Right lung (tissue), 2 donors: ENCODE measurements at regions not wholly inside any gene's neighbourhood (a gene's known extent, or its start where the extent isn't known, plus 50 kb on each side); places are given as distances from the start of the nearest gene placed in this dataset.
A peak's percentile ranks its signal among the peaks of the same experiment; 100 is the strongest.

Experiments used
- DNase-seq, 2 donors: peaks; one replicate each; pipeline ENCODE4 v3.0.0-alpha.2; 2013

DNA sequence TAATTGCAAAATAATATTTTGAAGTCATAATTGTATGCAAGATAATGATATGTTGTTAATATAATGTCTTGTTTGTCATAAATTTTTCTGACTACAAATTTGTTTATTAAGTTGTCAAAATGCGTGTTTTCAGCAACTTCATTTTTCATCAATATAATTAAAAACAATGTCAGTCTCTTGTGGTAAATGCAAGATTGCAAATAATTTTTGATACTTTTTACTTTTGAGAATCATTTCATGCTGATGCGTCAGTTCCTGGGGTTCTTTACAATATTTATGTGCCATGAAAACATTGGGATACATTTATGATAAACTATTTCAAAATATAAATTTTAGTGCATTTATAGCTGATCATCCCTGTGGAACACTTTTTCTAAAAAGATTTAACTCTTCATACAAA is 1504.8 kb downstream of the BRD1 start:
- no peak for DNase-seq

- no peak for DNase-seq
Measured at GRCh38 chr22:48321986-48322545, 1505.6 kb downstream of the BRD1 start.

- peak; percentile 49 to 61 for DNase-seq
Measured at GRCh38 chr22:48320683-48321451, 1506.8 kb downstream of the BRD1 start.

- no peak for DNase-seq
Measured at GRCh38 chr22:48320048-48320682, 1507.5 kb downstream of the BRD1 start.

- no peak for DNase-seq
Measured at GRCh38 chr22:48319321-48320047, 1508.2 kb downstream of the BRD1 start.

DNA sequence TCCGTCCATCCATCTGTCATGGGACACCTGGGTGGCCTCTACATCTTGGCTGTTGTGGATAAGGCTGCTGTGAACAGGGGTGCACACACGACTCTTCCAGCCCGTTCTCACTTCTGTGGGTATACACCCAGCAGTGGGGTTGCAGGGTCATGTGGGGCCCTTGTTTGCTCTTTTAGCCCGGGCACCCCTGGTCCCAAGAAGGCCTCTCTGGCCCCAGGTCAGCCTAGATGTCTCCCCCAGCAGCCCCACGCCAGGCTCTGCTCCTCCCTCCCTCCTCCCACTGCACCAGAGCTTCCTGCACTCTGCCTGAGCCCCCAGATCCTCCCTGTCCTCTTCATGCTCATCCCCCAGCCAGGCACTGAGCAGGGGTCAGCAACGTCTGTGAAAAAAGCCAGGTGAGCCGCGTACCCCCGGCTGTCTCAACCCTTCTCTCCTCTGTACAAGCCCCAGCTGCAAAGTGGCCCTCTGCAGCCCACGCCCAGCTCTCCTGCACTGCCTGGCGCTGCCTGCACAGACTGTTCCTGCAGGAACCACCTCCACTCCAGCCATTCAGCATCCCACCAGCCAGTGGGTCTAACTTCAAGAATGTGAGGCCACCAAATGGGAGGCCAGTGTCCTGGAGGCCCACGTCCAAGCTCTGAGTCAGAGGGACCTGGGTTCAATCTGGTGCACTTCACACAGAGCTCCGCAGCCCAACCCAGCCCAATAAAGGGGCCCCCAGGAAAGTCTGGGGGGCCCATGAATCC is 1508.9 kb downstream of the BRD1 start:
- DNase-seq, result no peak

- no peak for DNase-seq
Measured at GRCh38 chr22:48318173-48318572, 1509.5 kb downstream of the BRD1 start.

DNA sequence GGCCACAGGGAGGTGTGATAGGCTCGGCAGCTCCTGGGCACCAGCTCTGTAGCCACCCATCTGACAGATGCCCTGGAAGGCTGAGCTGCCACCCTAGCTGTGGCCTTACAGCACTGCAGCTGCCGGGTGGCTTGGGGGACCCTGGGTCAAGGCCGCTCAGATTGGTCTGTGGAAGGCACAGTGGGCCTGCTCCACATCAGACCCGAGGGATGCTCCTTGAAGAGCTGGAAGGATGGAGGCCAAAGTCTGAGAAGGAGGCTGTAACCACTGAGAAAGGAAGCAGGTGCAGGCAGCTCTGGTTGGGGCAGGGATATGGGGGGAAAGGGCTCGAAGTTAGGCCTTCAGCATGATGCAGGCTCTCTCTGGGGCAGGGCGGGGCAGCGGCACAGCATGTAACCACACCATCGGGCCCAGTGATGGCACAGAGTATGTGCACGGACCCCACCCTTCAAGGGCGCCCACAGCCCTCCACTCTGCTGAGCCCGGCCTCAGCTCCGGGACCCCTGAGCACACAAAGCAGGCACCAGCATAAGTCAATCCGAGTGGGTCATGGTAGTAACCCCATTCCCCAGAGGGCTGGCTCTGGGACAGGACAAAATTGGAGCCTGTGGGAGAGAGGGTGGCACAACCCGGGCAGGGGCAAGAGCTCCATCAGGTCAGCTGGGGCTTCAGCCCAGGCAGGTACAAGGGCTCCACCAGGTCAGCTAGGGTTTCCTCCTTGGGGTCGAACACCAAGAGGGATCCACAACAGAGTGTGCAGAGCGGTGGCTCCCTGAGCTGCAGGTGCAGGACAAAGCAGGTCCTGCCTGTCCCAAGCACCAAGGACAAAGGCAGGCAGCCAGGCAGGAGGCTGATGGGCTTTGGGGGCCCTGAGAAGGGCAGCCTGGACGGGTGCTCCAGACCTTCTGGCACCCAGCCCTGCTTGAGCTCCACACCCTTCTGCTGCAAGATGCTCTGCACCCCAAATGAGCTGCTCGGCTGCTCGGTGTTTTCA is 1511.1 kb downstream of the BRD1 start:
- DNase-seq, result no peak

GRCh38 chr22:48315439-48316256 is 1512.0 kb downstream of the BRD1 start:
- no peak for DNase-seq

- DNase-seq, result no peak
Measured at GRCh38 chr22:48314073-48314472, 1513.6 kb downstream of the BRD1 start.

- DNase-seq, result no peak
Measured at GRCh38 chr22:48313175-48313830, 1514.4 kb downstream of the BRD1 start.

DNA sequence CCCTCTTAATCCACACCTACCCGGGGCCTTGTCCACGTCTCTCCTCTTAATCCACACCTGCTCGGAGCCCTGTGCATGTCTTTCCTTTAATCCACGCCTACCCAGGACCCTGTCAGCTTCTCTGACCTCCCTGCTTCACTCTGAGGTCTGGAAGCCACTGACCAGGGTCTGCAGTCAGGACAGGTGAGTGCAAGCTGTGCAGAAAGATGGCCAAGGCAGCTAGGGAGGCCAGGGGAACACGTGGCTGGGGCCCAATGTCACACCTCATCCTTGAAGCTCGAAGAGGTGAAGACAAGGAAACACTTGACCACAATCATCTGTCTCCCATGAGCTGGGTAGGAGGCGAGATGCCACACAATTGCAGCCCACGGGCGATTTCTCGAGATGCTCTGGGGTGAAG is 1516.9 kb downstream of the BRD1 start:
- DNase-seq, result no peak

- no peak for DNase-seq
Measured at GRCh38 chr22:48310289-48310688, 1517.4 kb downstream of the BRD1 start.

DNA sequence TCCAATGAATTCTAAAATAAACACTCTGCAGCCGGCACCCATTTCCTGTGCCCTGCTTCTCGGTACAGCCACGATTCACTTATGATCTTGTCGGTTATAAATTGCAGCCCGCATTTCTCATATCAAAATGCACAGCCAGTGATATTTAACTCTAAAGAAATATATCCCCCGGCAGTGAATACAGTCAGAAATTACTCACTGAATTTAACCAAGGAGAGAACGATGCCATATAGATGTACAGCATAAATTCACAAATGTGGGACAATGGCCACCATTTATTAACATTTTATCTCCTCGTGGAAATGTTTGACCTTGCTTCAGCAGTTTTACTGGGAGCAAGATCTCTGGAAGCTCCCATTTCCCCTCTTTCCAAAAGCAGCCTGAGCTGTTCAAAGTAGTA is 1517.8 kb downstream of the BRD1 start:
- no peak for DNase-seq

DNA sequence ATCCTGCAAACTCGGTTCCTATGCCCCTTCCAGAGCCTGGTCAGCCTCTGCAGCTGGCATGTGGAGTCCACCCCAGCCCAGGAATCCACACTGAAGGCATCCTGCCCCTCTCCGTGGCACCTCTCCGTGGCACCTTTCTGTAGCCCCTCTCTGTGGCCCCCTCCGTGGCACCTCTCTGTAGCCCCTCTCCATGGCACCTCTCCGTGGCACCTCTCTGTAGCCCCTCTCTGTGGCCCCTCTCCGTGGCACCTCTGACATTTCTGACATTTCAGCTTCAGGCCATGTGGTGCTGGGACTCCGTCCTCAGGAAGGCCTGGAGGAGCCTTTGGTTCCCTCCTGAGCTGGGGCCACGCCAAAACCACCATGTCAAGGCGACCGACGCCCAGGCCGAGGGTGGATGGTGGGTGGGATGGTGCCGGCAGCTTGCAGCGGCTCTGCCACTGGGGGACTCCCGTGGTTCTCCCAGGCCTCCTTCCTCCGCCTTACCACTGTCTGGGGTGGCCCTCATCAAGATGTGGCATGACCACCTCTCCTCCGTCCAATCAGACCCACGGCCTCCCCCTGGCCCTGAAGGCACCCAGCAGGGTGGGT is 1518.5 kb downstream of the BRD1 start:
- DNase-seq, result no peak

GRCh38 chr22:48307931-48308330 is 1519.7 kb downstream of the BRD1 start:
- DNase-seq, result no peak

DNA sequence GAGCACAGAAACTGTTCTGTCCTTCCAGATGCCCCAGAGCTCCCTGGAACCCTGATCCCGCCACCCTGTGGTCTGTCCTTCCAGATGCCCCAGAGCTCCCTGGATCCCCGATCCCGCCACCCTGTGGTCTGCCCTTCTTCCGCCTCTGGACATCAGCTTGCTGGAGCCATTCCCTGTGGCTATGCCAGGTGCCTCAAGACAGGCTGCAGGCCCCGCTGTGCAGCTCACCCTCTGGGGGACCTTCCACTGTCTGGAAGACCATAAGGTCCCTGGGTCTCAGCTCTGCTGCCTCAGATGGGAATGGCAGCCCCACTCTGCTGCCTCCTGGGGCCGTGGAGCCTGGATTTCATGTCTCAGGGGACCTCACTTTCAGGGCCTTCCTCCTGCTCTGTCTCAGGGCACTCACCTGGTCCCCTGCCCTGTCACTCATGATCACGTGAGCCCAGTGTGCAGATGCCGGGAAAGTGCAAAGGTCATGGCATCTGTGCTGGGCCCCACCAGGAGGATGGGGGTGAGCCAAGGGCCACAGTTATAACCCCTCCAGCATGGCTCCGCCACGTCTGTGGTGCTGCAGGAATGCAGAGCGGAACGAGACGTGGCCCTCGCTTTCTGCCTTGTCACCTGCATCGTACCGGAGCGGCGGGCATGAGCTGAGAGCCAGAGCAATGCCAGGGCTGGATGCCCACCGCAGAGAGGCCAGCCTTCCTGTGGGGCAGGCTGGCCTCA is 1520.7 kb downstream of the BRD1 start:
- no peak for DNase-seq

DNA sequence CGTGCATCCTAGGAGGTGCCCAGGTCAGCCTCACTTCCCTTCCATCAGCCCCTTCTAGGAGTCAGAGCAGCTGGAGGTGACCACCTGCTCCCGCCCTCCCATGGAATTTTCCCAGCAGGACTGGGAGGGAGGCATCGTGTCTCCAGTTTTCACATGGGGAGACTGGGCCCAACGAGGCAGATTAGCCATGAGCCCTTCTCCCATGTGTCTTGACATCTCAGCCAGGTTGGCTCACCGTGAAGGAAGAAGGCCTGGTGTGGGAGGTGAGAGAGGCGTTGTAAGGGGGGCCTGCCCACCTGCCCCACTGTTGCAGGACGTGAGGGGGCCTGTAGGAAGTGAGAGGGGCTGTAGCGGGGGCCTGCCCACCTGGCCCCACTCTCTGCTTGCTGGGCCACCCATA is 1521.4 kb downstream of the BRD1 start:
- DNase-seq, result no peak
